Activated CD4-positive, alpha-beta T cell treated with anti-CD3 and anti-CD28 coated beads, Interleukin-2, Interleukin-6, amounts not matched to agents 100 ng/mL and 50 ng/mL, durations not matched to agents 16 hours and 8 hours (primary cell): ENCODE measurements at regions not wholly inside any gene's neighbourhood (a gene's known extent, or its start where the extent isn't known, plus 50 kb on each side); places are given as distances from the start of the nearest gene placed in this dataset.

Experiments
- DNase-seq: peaks from one replicate; pipeline ENCODE4 v3.0.0-alpha.2; 2020

GRCh38 chr13:80591976-80592740 is 251.2 kb upstream of the SPRY2 start:
- DNase-seq, result no peak

- DNase-seq, result no peak
These were observed 249.6 kb upstream of the SPRY2 start for GRCh38 chr13:80590551-80590950.

GRCh38 chr13:80586356-80586755 is 245.4 kb upstream of the SPRY2 start:
- no peak for DNase-seq

GRCh38 chr13:80585531-80585930 is 244.6 kb upstream of the SPRY2 start:
- no peak for DNase-seq

GRCh38 chr13:80584785-80585184 is 243.9 kb upstream of the SPRY2 start:
- DNase-seq, result no peak

- no peak for DNase-seq
These were observed 243.4 kb upstream of the SPRY2 start for GRCh38 chr13:80584306-80584705.

- DNase-seq, result no peak
These were observed 237.2 kb upstream of the SPRY2 start for GRCh38 chr13:80577926-80578670.

- no peak for DNase-seq
These were observed 236.4 kb upstream of the SPRY2 start for GRCh38 chr13:80577285-80577684.

- DNase-seq, result no peak
These were observed 233.4 kb upstream of the SPRY2 start for GRCh38 chr13:80574113-80574850.

- no peak for DNase-seq
These were observed 232.0 kb upstream of the SPRY2 start for GRCh38 chr13:80572923-80573316.

- DNase-seq, result no peak
These were observed 231.5 kb upstream of the SPRY2 start for GRCh38 chr13:80572308-80572922.

GRCh38 chr13:80571346-80572307 is 230.7 kb upstream of the SPRY2 start:
- DNase-seq, result no peak

GRCh38 chr13:80563439-80563838 is 222.5 kb upstream of the SPRY2 start:
- DNase-seq, result no peak

GRCh38 chr13:80562433-80563156 is 221.7 kb upstream of the SPRY2 start:
- DNase-seq, result no peak

GRCh38 chr13:80560609-80561008 is 219.7 kb upstream of the SPRY2 start:
- DNase-seq, result no peak

- no peak for DNase-seq
These were observed 219.0 kb upstream of the SPRY2 start for GRCh38 chr13:80559944-80560343.

GRCh38 chr13:80558074-80558473 is 217.1 kb upstream of the SPRY2 start:
- DNase-seq, result no peak

- no peak for DNase-seq
These were observed 215.1 kb upstream of the SPRY2 start for GRCh38 chr13:80555796-80556678.

GRCh38 chr13:80552851-80553440 is 212.0 kb upstream of the SPRY2 start:
- no peak for DNase-seq
